Stomach (tissue), 4 donors: ENCODE measurements at regions not wholly inside any gene's neighbourhood (a gene's known extent, or its start where the extent isn't known, plus 50 kb on each side); places are given as distances from the start of the nearest gene placed in this dataset.

ENCODE experiments used
- CTCF ChIP-seq, 7 experiments: fragments of 450-650 bp in 4 of 7; fragments of 200-600 bp in 3 of 7; sonication (generic) in 3 of 7; IDR thresholded peaks; one replicate each; pipeline ENCODE4 v1.5.1; 2016 to 2019; ENCODE audit warnings: antibody characterized with exemption in 7 of 7, control low read depth in 2 of 7, mild to moderate bottlenecking in 1 of 7
- POLR2AphosphoS5 ChIP-seq, 3 donors: sonication (generic); formaldehyde crosslinking; IDR thresholded peaks; one replicate each; pipeline ENCODE4 v1.6.1; 2016; ENCODE audit warnings: antibody characterized with exemption in 3 of 3

- no peak for TF ChIP-seq CTCF (IDR thresholded peaks at IDR 0.05)
- no peak for TF ChIP-seq POLR2AphosphoS5 (IDR thresholded peaks at IDR 0.05)
Observed at GRCh38 chr2:18957909-18958308, 368.5 kb upstream of the NT5C1B start.
